ENCODE measurements at regions not wholly inside any gene's neighbourhood (a gene's known extent, or its start where the extent isn't known, plus 50 kb on each side); places are given as distances from the start of the nearest gene placed in this dataset.
A peak's percentile ranks its signal among the peaks of the same experiment; 100 is the strongest.

DNA sequence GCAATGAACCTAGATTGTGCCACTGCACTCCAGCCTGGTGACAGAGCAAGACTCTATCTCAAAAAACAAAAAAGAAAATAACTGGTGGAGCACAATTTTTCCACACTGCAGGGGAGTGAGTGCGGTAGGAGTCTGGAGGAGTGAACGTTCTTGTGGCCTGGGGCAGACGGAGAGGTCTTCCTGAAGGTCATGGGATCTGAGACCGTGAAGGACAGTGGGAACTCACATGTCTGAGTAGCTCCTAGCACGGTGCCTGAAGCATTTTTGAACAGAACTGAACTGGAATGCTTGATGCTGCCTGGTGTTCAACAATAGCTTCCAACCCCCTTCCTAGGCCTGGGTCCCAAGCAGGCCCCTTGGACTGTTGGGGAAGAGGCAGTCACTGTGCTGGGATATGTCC, 84.3 kb upstream of the PODXL start:
- no peak for ATAC-seq (ENCODE audit: low read depth)
- Histone ChIP-seq H3K36me3 (ENCODE audit: control insufficient read depth, insufficient read depth, low read length) (no peaks in the 10 kb centered on the region), H4K20me1 (ENCODE audit: insufficient read depth, low read length) (no peaks in the 10 kb centered on the region), H3K79me1 (ENCODE audit: low read depth in 1 of 2, low read length in 2 of 2) (no peaks in the 10 kb centered on the region), H3K4ac (ENCODE audit: low read depth, low read length) (no peak overlapping the region), H3K9ac (ENCODE audit: low read depth, low read length) (no peak overlapping the region), H4K5ac (ENCODE audit: low read depth, low read length) (no peak overlapping the region), H3K4me3 (ENCODE audit: insufficient read depth, low read depth, low read length) (no peak overlapping the region), H4K8ac (ENCODE audit: low read depth in 2 of 2, low read length in 2 of 2) (no peak overlapping the region), H3K4me2 (ENCODE audit: low read depth, low read length) (no peak overlapping the region), H2AK5ac (ENCODE audit: low read depth, low read length) (no peak overlapping the region), H3K9me1 (ENCODE audit: insufficient read depth, low read length) (no peaks in the 10 kb centered on the region), H3K4me1 (ENCODE audit: control insufficient read depth, insufficient read depth, low read length) (no peaks in the 10 kb centered on the region), H3K18ac (ENCODE audit: low read depth, low read length) (no peak overlapping the region), H3K27me3 (ENCODE audit: control insufficient read depth, insufficient read depth, low read length) (no peaks in the 10 kb centered on the region; the same call in 1 of the 2 replicates), H2BK5ac (ENCODE audit: low read depth, low read length, poor library complexity, severe bottlenecking) (no peak overlapping the region), H3K14ac (replicated peaks; ENCODE audit: low read depth, low read length) (no peak overlapping the region), H2BK20ac (ENCODE audit: low read depth, low read length) (no peak overlapping the region), H2BK15ac (ENCODE audit: low read depth, low read length) (no peak overlapping the region), H3K23ac (ENCODE audit: low read depth, low read length) (no peak overlapping the region), H2AFZ (replicated peaks; ENCODE audit: low read length, poor library complexity) (peak overlapping the region; percentile 51), H3K56ac (ENCODE audit: extremely low read depth, insufficient read depth, low read length) (no peak overlapping the region), H4K91ac (ENCODE audit: insufficient read depth, low read depth, low read length) (no peak overlapping the region), H2BK120ac (ENCODE audit: low read depth, low read length) (no peak overlapping the region), H3K9me3 (ENCODE audit: control insufficient read depth, insufficient read depth, low read length) (no peaks in the 10 kb centered on the region), H2AK9ac (replicated peaks; ENCODE audit: low read depth, low read length, poor library complexity) (no peak overlapping the region), H3K27ac (ENCODE audit: insufficient read depth, low read length) (no peak overlapping the region)
- ChIA-PET CTCF (no interaction called here), POLR2A (ENCODE audit: unreplicated experiment) (no interaction called here)
- no TSS peak for BruUV-seq (replicated peaks)
- intact Hi-C loops (cut with micrococcal nuclease) (no loop called here), in situ Hi-C loops (cut with MboI; ENCODE audit: low sequenced_read_pairs) (no loop called here), dilution Hi-C loops (cut with HindIII; ENCODE audit: low sequenced_read_pairs, unreplicated experiment) (no loop called here)
- TF ChIP-seq BHLHE40 (IDR thresholded peaks at IDR 0.05; ENCODE audit: low read depth, low read length) (no peak), CEBPB (IDR thresholded peaks at IDR 0.05; ENCODE audit: low read depth, low read length) (no peak), RCOR1 (IDR thresholded peaks at IDR 0.05; ENCODE audit: insufficient replicate concordance, low read length) (no peak), NFE2L2 (IDR thresholded peaks at IDR 0.05; ENCODE audit: low read depth, low read length) (no peak), RAD21 (IDR thresholded peaks at IDR 0.05; ENCODE audit: low read length) (no peak), RFX5 (IDR thresholded peaks at IDR 0.05; ENCODE audit: low read depth, low read length) (no peak), POLR2A (IDR thresholded peaks at IDR 0.05; ENCODE audit: low read depth, low read length) (no peak), FOS (IDR thresholded peaks at IDR 0.05; ENCODE audit: low read depth, low read length) (no peak), CHD1 (IDR thresholded peaks at IDR 0.05; ENCODE audit: low read depth, low read length) (no peak), MAFK (IDR thresholded peaks at IDR 0.05; ENCODE audit: low read depth, low read length) (no peak), SMC3 (IDR thresholded peaks at IDR 0.05; ENCODE audit: low read depth, low read length) (no peak)
- TF ChIP-seq, protein P1, sequence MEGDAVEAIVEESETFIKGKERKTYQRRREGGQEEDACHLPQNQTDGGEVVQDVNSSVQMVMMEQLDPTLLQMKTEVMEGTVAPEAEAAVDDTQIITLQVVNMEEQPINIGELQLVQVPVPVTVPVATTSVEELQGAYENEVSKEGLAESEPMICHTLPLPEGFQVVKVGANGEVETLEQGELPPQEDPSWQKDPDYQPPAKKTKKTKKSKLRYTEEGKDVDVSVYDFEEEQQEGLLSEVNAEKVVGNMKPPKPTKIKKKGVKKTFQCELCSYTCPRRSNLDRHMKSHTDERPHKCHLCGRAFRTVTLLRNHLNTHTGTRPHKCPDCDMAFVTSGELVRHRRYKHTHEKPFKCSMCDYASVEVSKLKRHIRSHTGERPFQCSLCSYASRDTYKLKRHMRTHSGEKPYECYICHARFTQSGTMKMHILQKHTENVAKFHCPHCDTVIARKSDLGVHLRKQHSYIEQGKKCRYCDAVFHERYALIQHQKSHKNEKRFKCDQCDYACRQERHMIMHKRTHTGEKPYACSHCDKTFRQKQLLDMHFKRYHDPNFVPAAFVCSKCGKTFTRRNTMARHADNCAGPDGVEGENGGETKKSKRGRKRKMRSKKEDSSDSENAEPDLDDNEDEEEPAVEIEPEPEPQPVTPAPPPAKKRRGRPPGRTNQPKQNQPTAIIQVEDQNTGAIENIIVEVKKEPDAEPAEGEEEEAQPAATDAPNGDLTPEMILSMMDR (conservative IDR thresholded peaks at IDR 0.05; ENCODE audit: low read depth, low read length), result no peak
- WGBS, 2 experiments (ENCODE audit: extremely low coverage in 2 of 2, insufficient read length in 1 of 2), result 96% methylated on average over 3 of the region's 5 CpGs; no CpG with 5 or more reads in 1 of the 2 experiments
- no peak for DNase-seq

All from IMR-90 (cell line).